Left forelimb (tissue), 1 donor: ENCODE measurements at regions not wholly inside any gene's neighbourhood (a gene's known extent, or its start where the extent isn't known, plus 50 kb on each side); places are given as distances from the start of the nearest gene placed in this dataset.

ENCODE experiments used
- DNase-seq: peaks from one replicate; pipeline ENCODE4 v3.0.0-alpha.2; 2018; ENCODE audit warnings: low spot score

DNA sequence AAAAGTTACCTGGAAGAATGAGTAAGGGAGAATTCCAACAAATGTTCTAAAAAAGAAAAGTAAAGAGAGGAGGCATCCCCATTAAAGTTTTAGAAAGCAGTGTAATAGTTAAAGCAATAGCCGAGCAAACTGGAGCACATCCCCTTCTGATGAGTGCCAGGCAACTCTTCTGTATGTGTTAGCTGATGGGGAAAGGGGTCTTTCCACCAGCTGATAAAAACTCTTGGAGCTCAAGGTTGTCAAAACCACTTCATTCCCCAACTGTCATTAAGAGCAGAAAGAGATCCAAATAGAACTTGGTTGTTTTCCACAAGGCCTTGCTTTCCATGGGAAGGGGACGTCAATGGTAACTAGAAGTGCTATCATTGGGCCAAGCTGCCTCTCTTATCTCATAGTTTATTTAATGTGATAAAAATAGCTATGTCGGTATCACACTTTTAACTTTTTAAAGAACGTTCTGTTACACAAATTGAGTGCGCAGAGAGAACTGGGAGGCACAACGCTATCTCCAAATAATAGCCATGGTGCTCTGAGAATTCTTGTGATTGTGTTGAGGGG lies 116.9 kb downstream of the POLR2M start:
- no peak for DNase-seq

- no peak for DNase-seq
Measured at GRCh38 chr15:57824186-57824585, 117.7 kb downstream of the POLR2M start.

DNA sequence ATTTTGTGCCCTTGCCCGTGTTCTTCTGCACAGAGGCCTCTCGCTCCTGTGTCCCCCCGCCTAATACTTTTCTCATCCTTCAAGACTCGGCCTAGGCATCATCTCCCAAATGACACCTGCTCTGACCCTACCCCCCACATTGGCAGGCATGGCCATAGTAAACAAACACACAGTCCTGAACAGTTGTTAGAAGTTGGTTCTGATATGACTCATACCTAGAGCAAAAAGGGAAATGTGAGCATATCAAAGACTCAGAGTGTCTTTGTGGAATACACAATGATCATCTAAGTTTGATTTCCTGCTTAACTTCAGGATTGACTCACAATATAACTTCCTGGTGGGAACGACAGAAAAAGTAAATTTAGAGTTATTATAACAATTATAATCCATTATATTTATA lies 120.5 kb downstream of the POLR2M start:
- DNase-seq: no peak

DNA sequence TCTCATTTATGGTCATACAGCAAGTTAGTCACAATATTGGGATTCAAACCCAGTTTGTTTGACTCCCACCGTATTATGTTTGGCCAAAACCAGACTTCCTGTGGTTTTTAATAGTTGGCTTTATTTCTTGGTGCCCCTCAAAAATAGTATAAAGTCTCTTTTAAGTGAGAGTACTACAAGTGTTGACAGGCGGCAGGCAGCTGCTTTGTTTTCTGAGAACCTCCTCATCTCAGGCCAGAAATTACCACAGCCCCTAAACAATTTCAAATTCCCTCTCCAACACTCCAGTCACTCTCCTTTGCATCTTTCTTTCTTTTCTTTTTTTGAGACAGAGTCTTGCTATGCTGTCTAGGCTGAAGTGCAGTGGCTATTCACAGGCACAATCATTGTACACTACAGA lies 121.5 kb downstream of the POLR2M start:
- no peak for DNase-seq

GRCh38 chr15:57832183-57832582 lies 125.7 kb downstream of the POLR2M start:
- no peak for DNase-seq

- no peak for DNase-seq
Measured at GRCh38 chr15:57835119-57835518, 128.6 kb downstream of the POLR2M start.

DNA sequence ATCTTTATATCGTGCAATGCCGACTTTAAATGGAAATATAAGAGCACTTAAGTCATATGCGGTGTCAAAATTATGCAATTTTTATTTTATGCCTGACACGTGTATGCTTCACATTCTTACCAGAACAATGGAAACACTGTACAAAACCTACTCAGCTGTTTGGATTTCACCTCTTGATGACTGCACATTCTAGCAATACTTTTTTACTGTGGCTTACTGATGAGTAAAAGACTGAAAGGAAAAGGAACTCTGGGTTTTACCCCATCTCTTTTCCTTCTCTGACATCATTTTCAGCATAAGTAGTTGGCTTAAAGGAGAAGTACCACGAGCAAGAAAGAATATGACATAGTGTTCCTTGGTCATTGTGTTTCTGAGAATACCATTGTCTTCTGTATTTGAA lies 142.8 kb downstream of the POLR2M start:
- no peak for DNase-seq

GRCh38 chr15:57854531-57854930 lies 148.0 kb downstream of the POLR2M start:
- DNase-seq: no peak

GRCh38 chr15:57857871-57858270 lies 151.4 kb downstream of the POLR2M start:
- no peak for DNase-seq

GRCh38 chr15:57859130-57859685 lies 152.7 kb downstream of the POLR2M start:
- no peak for DNase-seq

DNA sequence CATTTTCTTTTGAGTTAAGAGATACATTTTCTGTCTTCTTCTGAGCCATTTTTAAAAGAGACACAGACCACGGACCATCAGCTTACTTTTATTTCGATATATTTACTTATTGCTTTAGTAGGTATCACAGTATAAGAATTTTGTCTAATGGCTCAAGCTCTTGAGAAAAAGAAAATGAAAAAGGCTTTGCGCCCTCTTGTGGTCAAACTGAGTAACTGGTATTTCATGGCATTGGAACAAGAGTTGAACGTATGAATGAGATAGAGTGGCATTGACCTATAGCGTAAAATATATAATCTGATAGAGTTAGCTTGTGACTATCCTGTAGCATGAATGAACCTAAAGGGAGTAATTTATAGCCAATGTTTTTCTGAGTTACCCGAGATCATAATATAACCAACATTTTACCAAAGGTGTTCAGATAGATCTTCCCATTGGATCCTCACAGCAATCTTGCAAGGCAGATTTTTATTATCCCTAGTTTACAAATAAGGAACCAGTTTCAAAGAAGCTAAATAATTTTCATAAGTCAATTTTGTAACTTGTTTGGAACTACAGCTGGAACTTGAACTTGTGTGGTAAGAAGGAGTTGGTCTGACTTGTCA lies 154.6 kb downstream of the POLR2M start:
- DNase-seq: no peak

- no peak for DNase-seq
Measured at GRCh38 chr15:57861815-57862586, 155.5 kb downstream of the POLR2M start.

DNA sequence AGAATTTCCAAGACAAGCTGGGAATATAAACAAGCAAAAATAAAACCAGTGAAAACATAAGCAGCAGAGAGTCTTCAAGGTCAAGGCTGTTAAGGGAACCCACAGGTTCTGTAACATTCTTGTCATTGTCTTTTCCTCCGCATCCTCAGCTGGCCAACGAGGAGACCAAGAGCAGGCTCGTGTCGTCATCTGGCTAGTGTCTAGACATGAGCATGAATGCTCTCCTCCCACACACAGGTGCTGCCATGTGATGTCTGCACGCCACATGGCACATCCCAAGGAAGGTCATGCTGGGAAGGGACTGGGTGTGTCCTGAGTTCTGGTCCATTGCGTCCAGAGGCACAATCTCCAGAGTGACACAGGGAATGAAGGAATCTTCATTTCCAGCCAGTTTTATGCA lies 156.2 kb downstream of the POLR2M start:
- DNase-seq: no peak

DNA sequence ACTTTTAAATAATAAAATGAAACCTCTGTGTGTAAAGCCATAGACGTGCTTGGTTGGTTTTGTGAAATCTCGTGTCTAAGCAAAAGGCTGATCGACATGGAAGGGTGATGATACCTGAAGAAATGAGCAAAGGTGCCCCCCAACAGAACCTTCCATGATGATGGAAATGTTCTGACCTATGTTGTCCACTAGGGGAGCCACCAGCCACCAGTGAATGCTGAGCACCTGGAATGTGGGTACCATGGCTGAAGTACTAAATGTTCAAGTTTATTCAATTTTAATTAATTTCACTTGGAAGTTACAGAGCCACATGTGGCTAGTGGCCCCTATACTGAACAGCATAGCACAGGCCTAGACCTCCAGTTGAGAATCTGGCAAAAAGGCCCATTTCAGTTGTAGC lies 158.8 kb downstream of the POLR2M start:
- DNase-seq: no peak

- no peak for DNase-seq
Measured at GRCh38 chr15:57866149-57866736, 159.7 kb downstream of the POLR2M start.

- DNase-seq: no peak
Measured at GRCh38 chr15:57867970-57868798, 161.7 kb downstream of the POLR2M start.

GRCh38 chr15:57870667-57871066 lies 164.2 kb downstream of the POLR2M start:
- DNase-seq: no peak

- DNase-seq: no peak
Measured at GRCh38 chr15:57872281-57873030, 165.9 kb downstream of the POLR2M start.

DNA sequence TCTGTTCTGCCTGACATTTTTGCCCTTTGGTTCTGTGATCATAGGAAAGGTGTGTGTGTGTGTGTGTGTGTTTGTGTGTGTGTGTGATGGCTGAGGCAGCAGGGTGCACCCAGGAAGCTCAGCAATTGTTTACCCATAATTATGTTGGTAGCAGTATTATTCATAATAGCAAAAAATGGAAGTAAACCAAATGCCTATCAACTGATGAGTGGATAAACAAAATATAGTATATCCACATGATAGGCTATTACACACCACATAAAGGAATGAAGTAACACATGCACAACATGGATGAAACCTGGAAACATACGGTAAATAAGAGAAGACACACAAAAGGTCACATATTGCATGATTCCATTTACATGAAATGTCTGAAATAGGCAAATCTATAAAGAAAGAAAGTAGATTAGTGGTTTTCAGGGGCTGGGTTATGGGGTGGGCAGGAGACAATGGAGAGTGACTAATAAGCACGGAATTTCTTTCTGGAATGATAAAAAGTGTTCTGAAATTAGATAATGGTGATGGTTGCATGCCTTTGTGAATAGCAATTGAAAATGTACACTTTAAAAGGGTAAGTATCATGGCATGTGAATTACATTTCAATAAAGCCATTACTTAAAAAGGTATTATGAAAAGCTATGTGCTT lies 167.2 kb downstream of the POLR2M start:
- DNase-seq: no peak

DNA sequence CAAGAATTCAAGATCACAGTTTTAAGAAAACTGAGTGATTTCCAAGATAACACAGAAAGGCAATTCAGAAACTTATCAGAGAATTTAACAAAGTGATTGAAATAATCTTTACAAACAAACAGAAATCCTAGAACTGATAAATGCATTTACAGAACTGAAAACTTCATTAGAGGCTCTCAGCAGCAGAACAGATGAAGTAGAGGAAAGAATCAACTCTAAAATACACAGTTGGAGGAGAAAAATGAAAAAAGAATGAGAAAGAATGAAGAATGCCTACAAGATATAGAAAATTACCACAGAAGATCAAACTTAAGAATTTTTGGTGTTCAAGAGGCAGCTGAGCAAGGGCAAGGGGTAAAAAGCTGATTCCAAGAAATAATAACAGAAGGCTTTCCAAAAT lies 168.8 kb downstream of the POLR2M start:
- DNase-seq: no peak

DNA sequence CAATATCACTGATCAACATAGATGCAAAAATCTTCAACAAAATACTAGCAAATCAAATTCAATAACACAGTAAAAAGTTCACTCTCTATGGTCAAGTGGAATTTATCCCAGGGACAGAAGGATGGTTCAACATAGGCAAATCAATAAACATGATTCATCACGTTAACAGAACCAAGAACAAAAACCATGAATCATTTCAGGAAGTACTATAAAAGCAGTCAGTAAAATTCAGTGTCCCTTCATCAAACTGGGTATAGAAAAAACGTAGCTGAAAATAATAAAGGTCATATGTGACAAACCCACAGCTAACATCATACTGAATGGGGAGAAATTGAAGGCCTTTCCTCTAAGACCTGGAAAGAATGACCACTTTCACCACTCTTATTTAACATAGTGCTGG lies 172.1 kb downstream of the POLR2M start:
- DNase-seq: no peak
